ENCODE measurements at regions not wholly inside any gene's neighbourhood (a gene's known extent, or its start where the extent isn't known, plus 50 kb on each side); places are given as distances from the start of the nearest gene placed in this dataset.

DNA sequence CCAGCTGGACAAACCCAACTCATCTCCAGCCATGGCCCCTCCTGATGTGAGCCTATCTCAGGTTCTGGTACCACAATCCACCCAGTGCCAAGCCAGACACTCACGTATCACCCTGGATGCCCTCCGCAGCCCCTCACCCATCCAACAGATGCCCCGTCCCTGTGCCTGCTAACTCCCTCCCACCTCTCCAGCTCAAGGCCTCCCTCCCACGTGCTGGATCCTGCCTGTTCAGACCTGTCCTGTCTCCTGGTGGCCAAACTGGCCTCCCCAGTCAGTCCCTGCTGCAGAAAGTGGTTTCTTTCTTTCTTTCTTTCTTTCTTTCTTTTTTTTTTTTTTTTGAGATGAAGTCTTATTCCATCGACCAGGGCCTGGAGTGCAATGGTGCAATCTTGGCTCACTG is 86.2 kb downstream of the RRM2 start:
- DNase-seq: no peak
- H3K27me3 ChIP-seq: no peaks in the 10 kb centered on the region
- TF ChIP-seq POLR2A (IDR thresholded peaks at IDR 0.05): no peak
- TF ChIP-seq, protein P1, sequence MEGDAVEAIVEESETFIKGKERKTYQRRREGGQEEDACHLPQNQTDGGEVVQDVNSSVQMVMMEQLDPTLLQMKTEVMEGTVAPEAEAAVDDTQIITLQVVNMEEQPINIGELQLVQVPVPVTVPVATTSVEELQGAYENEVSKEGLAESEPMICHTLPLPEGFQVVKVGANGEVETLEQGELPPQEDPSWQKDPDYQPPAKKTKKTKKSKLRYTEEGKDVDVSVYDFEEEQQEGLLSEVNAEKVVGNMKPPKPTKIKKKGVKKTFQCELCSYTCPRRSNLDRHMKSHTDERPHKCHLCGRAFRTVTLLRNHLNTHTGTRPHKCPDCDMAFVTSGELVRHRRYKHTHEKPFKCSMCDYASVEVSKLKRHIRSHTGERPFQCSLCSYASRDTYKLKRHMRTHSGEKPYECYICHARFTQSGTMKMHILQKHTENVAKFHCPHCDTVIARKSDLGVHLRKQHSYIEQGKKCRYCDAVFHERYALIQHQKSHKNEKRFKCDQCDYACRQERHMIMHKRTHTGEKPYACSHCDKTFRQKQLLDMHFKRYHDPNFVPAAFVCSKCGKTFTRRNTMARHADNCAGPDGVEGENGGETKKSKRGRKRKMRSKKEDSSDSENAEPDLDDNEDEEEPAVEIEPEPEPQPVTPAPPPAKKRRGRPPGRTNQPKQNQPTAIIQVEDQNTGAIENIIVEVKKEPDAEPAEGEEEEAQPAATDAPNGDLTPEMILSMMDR (IDR thresholded peaks at IDR 0.05): no peak
- no peaks in the 10 kb centered on the region for H3K4me1 ChIP-seq (replicated peaks in 1 of 2)
- H3K36me3 ChIP-seq (replicated peaks in 1 of 2): no peaks in the 10 kb centered on the region
- H3K9me3 ChIP-seq (replicated peaks in 1 of 3): no peaks in the 10 kb centered on the region
- H3K27ac ChIP-seq: no peak overlapping the region
- WGBS, 4 donors: 83 to 88% (median 87%) methylated on average over 5 of the region's 5 CpGs
- no peak overlapping the region for H3K4me3 ChIP-seq
- intact Hi-C loops (cut with DNase I): no loop called here

DNA sequence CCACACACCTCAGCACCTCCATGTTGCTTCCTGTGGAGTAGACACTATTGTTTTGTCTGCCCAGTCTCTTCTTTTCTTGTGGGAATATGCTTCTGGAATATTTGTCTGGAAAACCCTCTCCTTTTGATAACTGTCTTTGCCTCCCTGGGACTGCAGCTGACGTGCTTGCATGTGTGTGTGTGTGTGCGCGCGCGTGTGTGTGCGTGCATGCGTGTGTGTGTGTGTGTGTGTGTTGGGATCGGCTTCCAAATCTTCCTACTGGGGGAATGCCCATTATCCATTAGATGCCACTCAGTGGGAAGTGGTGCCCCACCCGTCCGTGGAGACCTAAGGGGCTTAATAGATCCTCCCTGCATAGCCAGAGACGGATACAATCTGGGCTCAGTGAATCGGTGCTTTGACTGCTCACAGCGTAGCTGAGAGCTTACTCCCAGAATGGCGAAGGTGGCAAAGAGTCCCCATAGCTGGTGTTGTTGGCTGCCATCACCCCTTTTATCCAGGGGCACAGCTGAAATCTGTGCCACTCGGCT is 86.9 kb downstream of the RRM2 start:
- no peak for DNase-seq
- TF ChIP-seq, protein P1 (IDR thresholded peaks at IDR 0.05): no peak
- no peak for TF ChIP-seq POLR2A (IDR thresholded peaks at IDR 0.05)
- no peak overlapping the region for H3K27ac ChIP-seq
- H3K4me3 ChIP-seq: no peak overlapping the region
- intact Hi-C loops (cut with DNase I): no loop called here
- H3K27me3 ChIP-seq: no peaks in the 10 kb centered on the region
- 87 to 95% (median 92%) methylated on average over 15 of the region's 15 CpGs for WGBS, 4 donors
- no peaks in the 10 kb centered on the region for H3K36me3 ChIP-seq (replicated peaks in 1 of 2)
- H3K4me1 ChIP-seq (replicated peaks in 1 of 2): no peaks in the 10 kb centered on the region
- H3K9me3 ChIP-seq (replicated peaks in 1 of 3): no peaks in the 10 kb centered on the region

DNA sequence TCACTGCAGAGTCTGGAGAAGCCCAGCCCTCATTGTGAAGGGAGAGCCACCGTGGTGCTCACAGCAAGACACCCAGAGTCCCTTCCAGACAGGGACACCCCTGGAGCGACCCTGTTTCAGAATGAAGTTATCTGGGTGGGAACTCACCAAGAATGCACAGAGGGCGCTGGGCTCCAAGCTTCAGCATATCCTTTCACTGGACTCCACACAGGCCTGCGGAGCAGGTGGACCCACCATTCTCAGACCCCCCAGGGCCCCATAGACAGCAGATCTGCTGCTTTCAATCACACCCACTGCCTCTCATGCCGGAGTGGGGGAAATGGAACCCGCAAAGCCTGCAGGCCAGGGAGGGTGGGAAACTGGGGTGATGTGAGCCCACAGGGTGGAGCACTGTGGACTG is 87.8 kb downstream of the RRM2 start:
- no peak for TF ChIP-seq POLR2A (IDR thresholded peaks at IDR 0.05)
- TF ChIP-seq, protein P1 (IDR thresholded peaks at IDR 0.05): no peak
- Histone ChIP-seq H3K27ac (no peak overlapping the region), H3K4me3 (no peak overlapping the region), H3K36me3 (replicated peaks in 1 of 2) (no peaks in the 10 kb centered on the region), H3K27me3 (no peaks in the 10 kb centered on the region), H3K9me3 (replicated peaks in 1 of 3) (no peaks in the 10 kb centered on the region), H3K4me1 (replicated peaks in 1 of 2) (no peaks in the 10 kb centered on the region)
- intact Hi-C loops (cut with DNase I): no loop called here
- DNase-seq: no peak
- 93 to 100% (median 95%) methylated on average over 3 to 6 of the region's 6 CpGs for WGBS, 4 donors

DNA sequence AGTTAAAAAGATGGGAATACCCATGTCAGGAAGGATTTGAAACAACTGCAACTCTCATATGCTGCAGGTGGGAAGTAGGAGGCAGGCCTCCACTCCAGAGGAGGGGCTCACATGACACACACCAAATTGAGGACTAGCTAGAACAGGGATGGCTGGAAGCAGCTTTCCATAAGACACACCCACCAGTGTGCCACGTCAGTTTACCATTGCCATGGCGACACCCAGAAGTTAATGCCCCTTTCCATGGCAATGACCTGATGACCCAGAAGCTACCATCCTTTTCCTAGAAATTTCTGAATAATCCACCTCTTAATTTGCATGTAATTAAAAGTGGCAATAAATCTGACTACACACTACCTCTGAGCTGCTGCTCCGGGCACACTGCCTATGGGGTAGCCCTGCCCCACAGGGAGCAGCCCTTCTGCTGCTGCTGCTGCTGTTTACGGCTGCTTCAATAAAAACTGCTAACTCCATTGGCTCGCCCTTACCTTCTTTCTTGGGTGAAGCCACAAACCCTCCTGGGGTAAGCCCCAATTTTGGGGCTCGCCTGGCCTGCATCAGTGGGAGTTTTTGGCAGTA is 89.4 kb downstream of the RRM2 start:
- H3K27ac ChIP-seq: no peak overlapping the region
- WGBS, 4 donors: 91 to 94% (median 92%) methylated on average over 6 of the region's 6 CpGs
- TF ChIP-seq POLR2A (IDR thresholded peaks at IDR 0.05): no peak
- TF ChIP-seq, protein P1 (IDR thresholded peaks at IDR 0.05): no peak
- no peaks in the 10 kb centered on the region for H3K4me1 ChIP-seq (replicated peaks in 1 of 2)
- no peak for DNase-seq
- no peaks in the 10 kb centered on the region for H3K9me3 ChIP-seq (replicated peaks in 1 of 3)
- intact Hi-C loops (cut with DNase I): no loop called here
- no peak overlapping the region for H3K4me3 ChIP-seq
- H3K27me3 ChIP-seq: no peaks in the 10 kb centered on the region
- H3K36me3 ChIP-seq (replicated peaks in 1 of 2): no peaks in the 10 kb centered on the region

All from adrenal gland (tissue), 9 donors.